HepG2 (cell line): ENCODE measurements at regions not wholly inside any gene's neighbourhood (a gene's known extent, or its start where the extent isn't known, plus 50 kb on each side); places are given as distances from the start of the nearest gene placed in this dataset.

ENCODE experiments used
- CREB1 ChIP-seq, 2 experiments: fragments of 450-650 bp in 1 of 2; IDR thresholded peaks; 2 replicates each; pipeline ENCODE4 v1.6.1; 2016 to 2017; ENCODE audit warnings: control low read depth in 1 of 2, mild to moderate bottlenecking in 1 of 2, missing compliant biosample characterization in 1 of 2, missing genetic modification characterization in 1 of 2
- HDAC6 ChIP-seq: fragments of 200-600 bp; sonication (generic); IDR thresholded peaks from 2 replicates; pipeline ENCODE4 v1.7.0; 2017; ENCODE audit warnings: mild to moderate bottlenecking, antibody characterized with exemption, low read length, low read depth
- MEIS1 ChIP-seq: sonication (generic); formaldehyde crosslinking; IDR thresholded peaks from 2 replicates; pipeline ENCODE4 v1.9.0; 2021; ENCODE audit warnings: mild to moderate bottlenecking, missing genetic modification reagents, moderate library complexity, borderline replicate concordance
- POLR2AphosphoS5 ChIP-seq: IDR thresholded peaks from 2 replicates; pipeline ENCODE4 v1.6.1; 2012; ENCODE audit warnings: low read depth, low read length
- ZNF205 ChIP-seq: IDR thresholded peaks from 2 replicates; pipeline ENCODE4 v1.6.1; 2018; ENCODE audit warnings: missing biosample characterization, missing genetic modification reagents

- TF ChIP-seq MEIS1 (CRISPR knock-in tag) (no peak), HDAC6 (no peak), CREB1 (IDR thresholded peaks at IDR 0.05) (no peak), CREB1 (CRISPR knock-in tag; IDR thresholded peaks at IDR 0.05) (no peak), POLR2AphosphoS5 (no peak), ZNF205 (CRISPR knock-in tag) (no peak)
Observed at GRCh38 chr18:44424645-44425035, 256.0 kb upstream of the SETBP1 start.
